ENCODE measurements at regions not wholly inside any gene's neighbourhood (a gene's known extent, or its start where the extent isn't known, plus 50 kb on each side); places are given as distances from the start of the nearest gene placed in this dataset.
"Not testable (repeated sequence)": the region's sequence is repeated elsewhere in the genome, so short reads cannot be mapped to it uniquely, and the experiment has no call there.

DNA sequence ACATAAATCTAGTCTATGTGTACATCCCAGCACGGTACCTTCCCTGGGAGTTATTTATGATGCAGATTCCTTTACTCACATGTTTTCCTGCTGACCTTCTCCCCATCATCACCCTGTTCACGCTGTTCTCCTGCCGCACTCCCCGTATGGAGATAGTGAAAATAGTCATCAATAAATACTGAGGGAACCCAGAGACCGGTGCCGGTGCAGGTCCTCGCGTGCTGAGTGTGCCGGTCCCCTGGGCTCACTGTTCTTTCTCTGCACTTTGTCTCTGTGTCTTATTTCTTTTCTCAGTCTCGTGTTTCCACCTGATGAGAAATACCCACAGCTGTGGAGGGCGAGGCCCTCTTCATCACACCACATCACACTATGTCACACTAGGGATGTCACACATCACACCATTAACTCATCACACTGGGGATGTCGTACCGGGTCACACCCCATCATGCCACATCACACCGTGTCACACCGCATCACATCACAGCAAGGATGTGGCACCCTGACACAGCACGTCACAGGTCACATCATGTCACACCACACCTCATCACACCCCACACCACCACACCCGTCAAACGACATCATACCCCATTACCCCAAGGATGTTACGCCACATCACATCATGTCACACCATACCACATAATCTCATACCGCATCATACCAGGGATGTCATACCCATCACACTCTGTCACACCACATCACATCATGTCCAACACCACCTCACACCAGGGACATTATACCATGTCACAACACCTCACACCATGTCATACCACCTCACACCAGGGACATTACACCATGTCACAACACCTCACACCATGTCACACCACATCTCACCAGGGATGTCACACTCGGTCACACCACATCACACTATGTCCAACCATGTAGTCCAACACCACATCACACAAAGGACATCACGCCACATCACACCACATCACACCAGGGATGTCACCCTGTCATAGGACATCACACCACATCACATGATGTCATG, 207.0 kb downstream of the TMEM121 start:
- H3K4me3 ChIP-seq (ENCODE audit: extremely low read depth, insufficient read depth, low read length, poor library complexity, severe bottlenecking) = no peak overlapping the region

GRCh38 chr14:105734241-105734640, 207.9 kb downstream of the TMEM121 start:
- not testable (repeated sequence) for H3K36me3 ChIP-seq (ENCODE audit: control insufficient read depth, insufficient read depth, low read length); H3K4me1 ChIP-seq (ENCODE audit: control insufficient read depth, insufficient read depth, low read length, poor library complexity, severe bottlenecking); H3K4me3 ChIP-seq (ENCODE audit: extremely low read depth, insufficient read depth, low read length, poor library complexity, severe bottlenecking); H3K27ac ChIP-seq (ENCODE audit: low read depth, low read length, severe bottlenecking)
- peaks cover 35% of the 10 kb centered on the region for H3K9me3 ChIP-seq (ENCODE audit: control insufficient read depth, low read length)
- 75% methylated on average over 2 of the region's 14 CpGs; no CpG with 5 or more reads in 1 of the 2 experiments for WGBS, 2 experiments (ENCODE audit: insufficient coverage in 2 of 2)

More for the DNA sequence above, 207.0 kb downstream of the TMEM121 start:
- H3K4me1 ChIP-seq (ENCODE audit: control insufficient read depth, insufficient read depth, low read length, poor library complexity, severe bottlenecking) = no peaks in the 10 kb centered on the region
- H3K9me3 ChIP-seq (ENCODE audit: control insufficient read depth, low read length) = peaks cover 27% of the 10 kb centered on the region
- no peak overlapping the region for H3K27ac ChIP-seq (ENCODE audit: low read depth, low read length, severe bottlenecking)
- WGBS, 2 experiments (ENCODE audit: insufficient coverage in 2 of 2) = 86% methylated on average over 13 to 22 of the region's 22 CpGs
- H3K36me3 ChIP-seq (ENCODE audit: control insufficient read depth, insufficient read depth, low read length) = no peaks in the 10 kb centered on the region

DNA sequence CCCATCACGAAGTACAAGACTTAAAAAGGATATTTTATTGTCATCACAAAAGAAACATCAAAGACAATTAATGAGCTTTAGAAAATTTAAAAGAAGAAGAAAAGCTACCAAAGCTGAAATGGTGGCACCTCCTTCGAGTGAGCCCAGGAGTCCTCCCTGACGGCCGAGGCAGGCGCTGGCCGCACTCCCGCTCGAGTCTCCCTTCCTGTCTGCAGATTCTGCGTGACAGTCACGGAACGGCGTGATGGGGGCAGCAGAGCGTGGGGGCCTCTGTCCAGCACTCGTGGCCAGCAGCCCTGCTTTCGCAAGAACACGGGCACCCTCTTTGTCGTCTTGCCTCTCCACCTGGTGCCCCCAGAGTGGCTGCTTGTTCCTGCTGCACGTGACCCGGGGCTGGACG, 209.9 kb downstream of the TMEM121 start:
- not testable (repeated sequence) for H3K4me1 ChIP-seq (ENCODE audit: control insufficient read depth, insufficient read depth, low read length, poor library complexity, severe bottlenecking); H3K36me3 ChIP-seq (ENCODE audit: control insufficient read depth, insufficient read depth, low read length); H3K27ac ChIP-seq (ENCODE audit: low read depth, low read length, severe bottlenecking); H3K4me3 ChIP-seq (ENCODE audit: extremely low read depth, insufficient read depth, low read length, poor library complexity, severe bottlenecking)
- 80% methylated on average over 2 of the region's 20 CpGs; no CpG with 5 or more reads in 1 of the 2 experiments for WGBS, 2 experiments (ENCODE audit: insufficient coverage in 2 of 2)
- peaks cover 26% of the 10 kb centered on the region for H3K9me3 ChIP-seq (ENCODE audit: control insufficient read depth, low read length)

GRCh38 chr14:105737504-105738246, 211.3 kb downstream of the TMEM121 start:
- Histone ChIP-seq H3K4me3 (ENCODE audit: extremely low read depth, insufficient read depth, low read length, poor library complexity, severe bottlenecking) (no peak overlapping the region), H3K9me3 (ENCODE audit: control insufficient read depth, low read length) (peaks cover 18% of the 10 kb centered on the region), H3K4me1 (ENCODE audit: control insufficient read depth, insufficient read depth, low read length, poor library complexity, severe bottlenecking) (no peaks in the 10 kb centered on the region), H3K27ac (ENCODE audit: low read depth, low read length, severe bottlenecking) (no peak overlapping the region), H3K36me3 (ENCODE audit: control insufficient read depth, insufficient read depth, low read length) (no peaks in the 10 kb centered on the region)
- WGBS, 2 experiments (ENCODE audit: insufficient coverage in 2 of 2) = 85 to 86% methylated on average over 7 to 12 of the region's 17 CpGs

- H3K36me3 ChIP-seq (ENCODE audit: control insufficient read depth, insufficient read depth, low read length) = no peaks in the 10 kb centered on the region
- no peak overlapping the region for H3K27ac ChIP-seq (ENCODE audit: low read depth, low read length, severe bottlenecking)
- no peaks in the 10 kb centered on the region for H3K4me1 ChIP-seq (ENCODE audit: control insufficient read depth, insufficient read depth, low read length, poor library complexity, severe bottlenecking)
- peaks cover 14% of the 10 kb centered on the region for H3K9me3 ChIP-seq (ENCODE audit: control insufficient read depth, low read length)
- WGBS, 2 experiments (ENCODE audit: insufficient coverage in 2 of 2) = 81 to 90% methylated on average over 4 to 5 of the region's 8 CpGs
- H3K4me3 ChIP-seq (ENCODE audit: extremely low read depth, insufficient read depth, low read length, poor library complexity, severe bottlenecking) = no peak overlapping the region
Observed at GRCh38 chr14:105738638-105739037, 212.3 kb downstream of the TMEM121 start.

DNA sequence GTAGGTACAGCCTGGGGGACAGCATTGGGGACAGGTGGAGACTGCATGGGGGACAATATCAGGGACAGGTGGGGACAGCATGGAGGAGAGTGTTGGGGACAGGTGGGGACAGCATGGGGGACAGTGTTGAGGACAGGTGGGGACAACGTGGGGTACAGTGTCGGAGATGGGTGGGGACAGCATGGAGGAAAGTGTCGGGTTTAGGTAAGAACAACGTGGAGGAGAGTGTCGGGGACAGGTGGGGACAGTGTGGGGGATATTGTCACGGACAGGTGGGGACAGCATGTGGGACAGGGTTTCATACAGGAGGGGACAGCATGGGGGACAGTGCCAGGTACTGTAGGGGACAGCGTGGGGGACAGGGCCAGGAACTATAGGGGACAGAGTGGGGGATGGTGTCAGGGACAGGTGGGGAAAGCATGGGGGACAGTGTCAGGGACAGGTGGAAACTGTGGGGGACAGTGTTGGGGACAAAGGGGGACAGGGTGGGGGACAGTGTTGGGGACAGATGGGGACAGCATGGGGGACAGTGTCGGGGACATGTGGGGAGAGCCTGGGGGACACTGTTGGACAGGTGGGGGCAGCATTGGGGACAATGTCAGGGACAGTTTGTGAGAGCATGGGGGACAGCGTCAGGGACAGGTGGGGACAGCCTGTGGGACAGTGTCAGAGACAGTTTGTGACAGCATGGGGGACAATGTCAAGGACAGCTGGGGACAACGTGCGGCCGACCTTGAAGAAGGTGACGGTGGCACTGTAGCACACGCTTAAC, 213.1 kb downstream of the TMEM121 start:
- Histone ChIP-seq H3K36me3 (ENCODE audit: control insufficient read depth, insufficient read depth, low read length) (no peaks in the 10 kb centered on the region), H3K4me3 (ENCODE audit: extremely low read depth, insufficient read depth, low read length, poor library complexity, severe bottlenecking) (no peak overlapping the region), H3K27ac (ENCODE audit: low read depth, low read length, severe bottlenecking) (no peak overlapping the region), H3K9me3 (ENCODE audit: control insufficient read depth, low read length) (peaks cover 12% of the 10 kb centered on the region), H3K4me1 (ENCODE audit: control insufficient read depth, insufficient read depth, low read length, poor library complexity, severe bottlenecking) (no peaks in the 10 kb centered on the region)
- WGBS, 2 experiments (ENCODE audit: insufficient coverage in 2 of 2) = 70% methylated on average over 7 to 8 of the region's 14 CpGs

GRCh38 chr14:105740272-105740671, 213.9 kb downstream of the TMEM121 start:
- 66 to 74% methylated on average over 7 to 11 of the region's 18 CpGs for WGBS, 2 experiments (ENCODE audit: insufficient coverage in 2 of 2)
- H3K4me1 ChIP-seq (ENCODE audit: control insufficient read depth, insufficient read depth, low read length, poor library complexity, severe bottlenecking); H3K4me3 ChIP-seq (ENCODE audit: extremely low read depth, insufficient read depth, low read length, poor library complexity, severe bottlenecking); H3K36me3 ChIP-seq (ENCODE audit: control insufficient read depth, insufficient read depth, low read length); H3K27ac ChIP-seq (ENCODE audit: low read depth, low read length, severe bottlenecking): not testable (repeated sequence)
- peaks cover 12% of the 10 kb centered on the region for H3K9me3 ChIP-seq (ENCODE audit: control insufficient read depth, low read length)

GRCh38 chr14:105740961-105741360, 214.6 kb downstream of the TMEM121 start:
- not testable (repeated sequence) for H3K4me3 ChIP-seq (ENCODE audit: extremely low read depth, insufficient read depth, low read length, poor library complexity, severe bottlenecking); H3K27ac ChIP-seq (ENCODE audit: low read depth, low read length, severe bottlenecking); H3K36me3 ChIP-seq (ENCODE audit: control insufficient read depth, insufficient read depth, low read length); H3K4me1 ChIP-seq (ENCODE audit: control insufficient read depth, insufficient read depth, low read length, poor library complexity, severe bottlenecking)
- WGBS, 2 experiments (ENCODE audit: insufficient coverage in 2 of 2) = no CpG with 5 or more reads among the region's 14 CpGs
- peaks cover 17% of the 10 kb centered on the region for H3K9me3 ChIP-seq (ENCODE audit: control insufficient read depth, low read length)

- H3K36me3 ChIP-seq (ENCODE audit: control insufficient read depth, insufficient read depth, low read length); H3K4me3 ChIP-seq (ENCODE audit: extremely low read depth, insufficient read depth, low read length, poor library complexity, severe bottlenecking); H3K27ac ChIP-seq (ENCODE audit: low read depth, low read length, severe bottlenecking); H3K4me1 ChIP-seq (ENCODE audit: control insufficient read depth, insufficient read depth, low read length, poor library complexity, severe bottlenecking): not testable (repeated sequence)
- peaks cover 22% of the 10 kb centered on the region for H3K9me3 ChIP-seq (ENCODE audit: control insufficient read depth, low read length)
- 84 to 85% methylated on average over 21 to 24 of the region's 29 CpGs for WGBS, 2 experiments (ENCODE audit: insufficient coverage in 2 of 2)
Observed at GRCh38 chr14:105741707-105742530, 215.5 kb downstream of the TMEM121 start.

GRCh38 chr14:105742531-105742848, 216.1 kb downstream of the TMEM121 start:
- Histone ChIP-seq H3K27ac (ENCODE audit: low read depth, low read length, severe bottlenecking) (no peak overlapping the region), H3K4me3 (ENCODE audit: extremely low read depth, insufficient read depth, low read length, poor library complexity, severe bottlenecking) (no peak overlapping the region), H3K9me3 (ENCODE audit: control insufficient read depth, low read length) (peaks cover 22% of the 10 kb centered on the region), H3K36me3 (ENCODE audit: control insufficient read depth, insufficient read depth, low read length) (no peaks in the 10 kb centered on the region), H3K4me1 (ENCODE audit: control insufficient read depth, insufficient read depth, low read length, poor library complexity, severe bottlenecking) (no peaks in the 10 kb centered on the region)
- 86 to 94% methylated on average over 4 to 6 of the region's 7 CpGs for WGBS, 2 experiments (ENCODE audit: insufficient coverage in 2 of 2)
